HAP-1 (cell line): ENCODE measurements at regions not wholly inside any gene's neighbourhood (a gene's known extent, or its start where the extent isn't known, plus 50 kb on each side); places are given as distances from the start of the nearest gene placed in this dataset.

Source experiments
- DNase-seq, 2 experiments: peaks; one replicate each; pipeline ENCODE4 v3.0.0-alpha.2; 2016 to 2020; ENCODE audit warnings: low spot score in 2 of 2
- H3K27me3 ChIP-seq: fragments of 250-450 bp; sonication (Bioruptor Pico); 2 replicates; pipeline ENCODE4 v1.5.1; 2020; ENCODE audit warnings: low read depth, mild to moderate bottlenecking, moderate library complexity
- H3K36me3 ChIP-seq: fragments of 250-450 bp; sonication (Bioruptor Pico); replicated peaks from 2 replicates; pipeline ENCODE4 v1.5.1; 2020; ENCODE audit warnings: mild to moderate bottlenecking
- H3K4me1 ChIP-seq: fragments of 250-450 bp; sonication (Bioruptor Pico); 2 replicates; pipeline ENCODE4 v1.5.1; 2020; ENCODE audit warnings: mild to moderate bottlenecking
- H3K4me3 ChIP-seq: fragments of 250-450 bp; sonication (Bioruptor Pico); 2 replicates; pipeline ENCODE4 v1.5.1; 2020; ENCODE audit warnings: mild to moderate bottlenecking, moderate library complexity
- H3K9me3 ChIP-seq: fragments of 250-450 bp; sonication (Bioruptor Pico); 2 replicates; pipeline ENCODE4 v1.5.1; 2020; ENCODE audit warnings: mild to moderate bottlenecking, moderate library complexity
- in situ Hi-C: fragments of 300-500 bp; cut with MboI; formaldehyde crosslinking; loops from 3 replicates; pipeline ENCODE4 v1.14.3; 2020; ENCODE audit warnings: low sequenced_read_pairs, inconsistent platforms, mixed read lengths

- no peak overlapping the region for H3K4me3 ChIP-seq
- H3K4me1 ChIP-seq = no peaks in the 10 kb centered on the region
- H3K9me3 ChIP-seq = no peaks in the 10 kb centered on the region; the same call in 1 of the 2 replicates
- H3K27me3 ChIP-seq = no peaks in the 10 kb centered on the region
- H3K36me3 ChIP-seq = no peaks in the 10 kb centered on the region
- no peak for DNase-seq
- in situ Hi-C loops = no loop called here
Observed at GRCh38 chr4:11720292-11720691, 291.6 kb upstream of the HS3ST1 start.

DNA sequence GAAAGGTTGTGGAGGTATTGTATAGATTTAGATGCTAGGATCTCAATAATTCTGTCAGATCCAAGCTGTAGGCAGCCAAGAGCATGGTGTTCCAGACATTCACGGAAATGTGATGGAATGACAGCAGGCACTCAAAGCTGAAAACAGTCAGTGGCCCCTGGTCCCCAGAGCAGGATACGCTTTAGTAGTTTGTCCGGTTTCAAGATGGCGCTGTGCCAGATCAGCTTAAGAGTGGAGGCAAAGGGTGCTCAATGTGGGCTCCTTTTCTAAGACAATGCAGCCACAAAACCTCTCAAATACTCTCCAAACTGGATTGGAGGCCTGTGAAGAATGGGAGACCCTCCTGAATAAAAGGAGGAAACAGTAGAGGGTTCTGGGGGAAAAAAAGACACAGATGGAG lies 291.2 kb upstream of the HS3ST1 start:
- no peaks in the 10 kb centered on the region for H3K4me1 ChIP-seq
- no peak overlapping the region for H3K4me3 ChIP-seq
- DNase-seq = no peak
- H3K27me3 ChIP-seq = no peaks in the 10 kb centered on the region
- in situ Hi-C loops = no loop called here
- no peaks in the 10 kb centered on the region for H3K36me3 ChIP-seq
- no peaks in the 10 kb centered on the region; the same call in 1 of the 2 replicates for H3K9me3 ChIP-seq

GRCh38 chr4:11715753-11716521 lies 287.2 kb upstream of the HS3ST1 start:
- Histone ChIP-seq H3K4me1 (no peaks in the 10 kb centered on the region), H3K27me3 (no peaks in the 10 kb centered on the region), H3K36me3 (no peaks in the 10 kb centered on the region), H3K4me3 (no peak overlapping the region), H3K9me3 (0 out of 2 replicates have a peak, but pooled peaks cover 3% of the 10 kb centered on the region)
- no peak for DNase-seq
- in situ Hi-C loops = no loop called here

GRCh38 chr4:11710453-11711093 lies 281.9 kb upstream of the HS3ST1 start:
- Histone ChIP-seq H3K27me3 (no peaks in the 10 kb centered on the region), H3K4me3 (no peak overlapping the region), H3K36me3 (no peaks in the 10 kb centered on the region), H3K9me3 (0 out of 2 replicates have a peak, but pooled peaks cover 3% of the 10 kb centered on the region), H3K4me1 (no peaks in the 10 kb centered on the region)
- DNase-seq = no peak
- in situ Hi-C loops = no loop called here

DNA sequence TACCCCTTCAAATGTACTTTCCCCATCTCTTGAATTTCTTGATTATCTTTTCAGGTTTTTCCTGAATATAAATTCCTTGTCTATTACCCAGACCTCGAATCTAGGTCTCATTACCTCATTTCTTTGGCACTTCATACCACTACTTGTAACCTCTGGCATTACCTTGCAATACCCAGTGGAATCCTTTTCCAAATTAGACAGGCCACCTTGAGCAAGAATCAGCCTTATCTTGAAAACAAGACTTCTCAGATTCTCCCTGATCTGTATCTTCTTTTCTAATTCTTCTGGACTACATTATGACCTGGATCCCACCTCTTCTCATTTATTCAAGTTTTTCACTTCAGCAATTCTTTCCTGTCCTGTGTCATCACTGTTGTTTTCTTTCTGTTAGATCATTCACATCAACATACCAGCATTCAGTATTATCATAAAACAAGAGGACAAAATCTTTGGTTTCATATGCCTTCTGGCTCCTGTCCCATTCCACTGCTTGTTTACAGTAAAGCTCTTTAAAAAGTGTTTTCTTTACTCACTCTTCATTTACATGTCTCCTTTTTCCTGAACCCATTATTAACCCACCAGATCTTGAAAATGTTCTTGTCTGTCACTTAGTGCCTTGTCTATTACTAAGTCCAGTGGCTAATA lies 275.6 kb upstream of the HS3ST1 start:
- Histone ChIP-seq H3K9me3 (no peaks in the 10 kb centered on the region), H3K36me3 (no peaks in the 10 kb centered on the region), H3K27me3 (no peaks in the 10 kb centered on the region), H3K4me3 (no peak overlapping the region), H3K4me1 (no peaks in the 10 kb centered on the region)
- no peak for DNase-seq
- in situ Hi-C loops = no loop called here

DNA sequence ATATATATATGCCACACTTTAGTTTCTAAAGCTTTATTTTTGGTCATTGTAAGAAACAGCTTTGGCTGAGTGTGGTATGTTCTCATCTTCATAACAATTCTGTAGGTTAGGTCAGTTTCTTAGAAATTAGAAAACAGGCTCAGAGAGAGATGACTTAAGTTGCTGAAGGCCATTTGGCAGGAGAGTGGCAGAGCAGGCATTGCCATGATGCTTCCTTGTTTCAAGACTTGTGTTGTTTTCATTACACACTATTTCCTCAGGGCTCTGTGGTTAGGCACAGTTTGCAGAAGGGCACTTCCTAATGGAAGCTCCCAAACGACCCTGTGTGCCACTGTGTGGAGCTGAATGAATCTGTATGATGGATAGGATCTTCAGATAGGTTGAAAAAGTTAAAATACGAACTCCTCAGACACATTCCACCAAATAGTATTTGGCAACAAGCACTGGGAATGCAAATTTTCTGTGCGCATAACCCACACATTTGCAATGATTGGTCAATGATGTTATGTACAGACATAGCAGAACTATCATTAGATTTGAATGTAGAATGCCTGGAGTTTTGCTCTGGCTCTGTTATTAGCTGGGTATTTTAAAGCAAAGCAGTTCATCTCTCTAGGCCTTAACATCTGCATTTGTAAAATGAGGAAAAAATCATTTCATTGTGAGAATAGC lies 274.3 kb upstream of the HS3ST1 start:
- Histone ChIP-seq H3K9me3 (no peaks in the 10 kb centered on the region), H3K4me3 (no peak overlapping the region), H3K27me3 (no peaks in the 10 kb centered on the region), H3K4me1 (no peaks in the 10 kb centered on the region), H3K36me3 (no peaks in the 10 kb centered on the region)
- in situ Hi-C loops = no loop called here
- no peak for DNase-seq

GRCh38 chr4:11701966-11702725 lies 273.5 kb upstream of the HS3ST1 start:
- H3K4me1 ChIP-seq = no peaks in the 10 kb centered on the region

GRCh38 chr4:11700751-11701226 lies 272.1 kb upstream of the HS3ST1 start:
- H3K36me3 ChIP-seq = no peaks in the 10 kb centered on the region
- H3K4me1 ChIP-seq = no peaks in the 10 kb centered on the region
- H3K27me3 ChIP-seq = no peaks in the 10 kb centered on the region
- no peaks in the 10 kb centered on the region for H3K9me3 ChIP-seq
- in situ Hi-C loops = no loop called here
- H3K4me3 ChIP-seq = no peak overlapping the region
- no peak for DNase-seq

More at GRCh38 chr4:11701966-11702725, 273.5 kb upstream of the HS3ST1 start:
- in situ Hi-C loops = no loop called here
- no peaks in the 10 kb centered on the region for H3K9me3 ChIP-seq
- no peak overlapping the region for H3K4me3 ChIP-seq
- no peaks in the 10 kb centered on the region for H3K36me3 ChIP-seq
- DNase-seq = no peak
- H3K27me3 ChIP-seq = no peaks in the 10 kb centered on the region

- Histone ChIP-seq H3K4me3 (no peak overlapping the region), H3K4me1 (no peaks in the 10 kb centered on the region), H3K9me3 (no peaks in the 10 kb centered on the region), H3K27me3 (no peaks in the 10 kb centered on the region), H3K36me3 (no peaks in the 10 kb centered on the region)
- no peak for DNase-seq
- in situ Hi-C loops = no loop called here
Observed at GRCh38 chr4:11698846-11699590, 270.3 kb upstream of the HS3ST1 start.

GRCh38 chr4:11698033-11698432 lies 269.3 kb upstream of the HS3ST1 start:
- Histone ChIP-seq H3K4me1 (no peaks in the 10 kb centered on the region), H3K4me3 (no peak overlapping the region)
- in situ Hi-C loops = no loop called here

DNA sequence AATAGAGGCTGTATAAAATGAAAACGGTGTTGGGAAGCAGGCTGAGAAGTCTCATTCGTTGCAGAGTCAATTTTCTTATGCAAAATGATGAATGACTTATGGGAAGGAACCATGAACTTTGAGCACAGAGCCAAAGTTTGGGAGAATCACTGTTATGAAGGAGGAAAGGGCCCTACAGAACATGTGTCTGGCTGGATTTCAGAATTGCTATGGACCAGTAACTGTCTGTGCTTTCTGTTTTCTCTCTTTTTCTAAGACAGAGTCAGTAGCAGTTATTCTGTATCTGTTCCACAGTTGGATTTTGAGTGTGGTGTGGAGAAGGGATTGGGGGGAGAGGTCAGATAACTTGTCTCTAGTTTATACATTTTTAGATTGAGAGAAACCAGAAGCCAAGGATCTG lies 265.0 kb upstream of the HS3ST1 start:
- in situ Hi-C loops = no loop called here
- H3K4me3 ChIP-seq = no peak overlapping the region
- H3K27me3 ChIP-seq = no peaks in the 10 kb centered on the region
- DNase-seq = no peak
- no peaks in the 10 kb centered on the region for H3K36me3 ChIP-seq
- no peaks in the 10 kb centered on the region for H3K9me3 ChIP-seq
- H3K4me1 ChIP-seq = no peaks in the 10 kb centered on the region

More at GRCh38 chr4:11698033-11698432, 269.3 kb upstream of the HS3ST1 start:
- Histone ChIP-seq H3K27me3 (no peaks in the 10 kb centered on the region), H3K9me3 (no peaks in the 10 kb centered on the region), H3K36me3 (no peaks in the 10 kb centered on the region)
- no peak for DNase-seq

- in situ Hi-C loops = no loop called here
- DNase-seq = no peak
- no peak overlapping the region for H3K4me3 ChIP-seq
- H3K36me3 ChIP-seq = no peaks in the 10 kb centered on the region
- H3K4me1 ChIP-seq = no peaks in the 10 kb centered on the region
- no peaks in the 10 kb centered on the region for H3K27me3 ChIP-seq
- H3K9me3 ChIP-seq = 0 out of 2 replicates have a peak, but pooled peaks cover 3% of the 10 kb centered on the region
Observed at GRCh38 chr4:11691236-11691635, 262.5 kb upstream of the HS3ST1 start.
